DMS 273 (cell line): ENCODE measurements at regions not wholly inside any gene's neighbourhood (a gene's known extent, or its start where the extent isn't known, plus 50 kb on each side); places are given as distances from the start of the nearest gene placed in this dataset.

Source experiments
- DNase-seq: peaks from one replicate; lab custom pipeline; 2025; ENCODE audit not compliant: unreplicated experiment; lab: John Stamatoyannopoulos, UW

DNA sequence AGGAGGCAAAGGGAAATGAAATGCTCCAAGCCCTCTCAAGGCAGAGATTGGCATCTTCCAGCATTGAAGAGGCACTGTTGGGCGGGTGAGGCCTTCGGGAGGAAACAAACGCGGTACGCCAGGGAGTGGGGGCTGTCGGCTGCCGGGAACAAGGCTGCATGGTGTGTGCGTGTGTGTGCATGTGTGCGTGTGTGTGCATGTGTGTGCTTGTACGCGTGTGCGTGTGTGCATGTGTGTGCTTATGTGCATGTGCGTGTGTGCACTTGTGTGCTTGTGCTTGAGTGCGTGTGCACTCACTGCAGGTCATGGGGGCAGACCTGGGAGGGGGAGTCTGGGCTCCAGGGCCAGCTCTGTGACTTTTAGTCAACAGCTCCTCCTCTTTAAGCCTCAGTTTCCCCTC lies 113.6 kb upstream of the ADRA2C start:
- DNase-seq, result no peak

DNA sequence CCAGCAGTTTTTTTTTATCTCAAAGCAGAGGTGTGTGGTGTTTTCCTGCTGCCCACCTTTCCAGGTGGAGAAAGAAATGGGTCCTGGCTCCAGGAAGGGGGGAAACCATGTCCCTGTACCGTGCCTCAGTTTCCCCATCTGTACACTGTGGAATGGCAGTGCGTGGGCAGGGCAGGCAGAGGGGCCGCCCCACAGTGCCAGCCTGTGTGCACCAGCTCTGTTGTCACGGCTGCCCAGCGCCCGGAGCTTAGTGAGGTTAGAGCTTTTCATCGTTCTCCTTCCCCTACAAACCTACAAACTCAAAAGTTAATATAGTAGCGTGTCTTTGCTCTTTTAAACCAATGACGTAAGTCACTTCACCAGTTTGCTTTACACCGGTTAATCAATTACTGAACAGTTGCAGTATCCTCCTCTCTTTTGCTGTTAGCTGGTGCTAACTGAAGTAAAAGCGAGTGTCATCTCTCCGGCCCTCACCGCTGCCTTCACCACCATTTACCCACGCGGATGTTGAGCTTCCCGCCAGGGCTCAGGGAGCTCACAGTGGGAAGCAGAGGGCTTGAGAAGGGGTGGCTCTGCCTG lies 114.8 kb upstream of the ADRA2C start:
- no peak for DNase-seq

DNA sequence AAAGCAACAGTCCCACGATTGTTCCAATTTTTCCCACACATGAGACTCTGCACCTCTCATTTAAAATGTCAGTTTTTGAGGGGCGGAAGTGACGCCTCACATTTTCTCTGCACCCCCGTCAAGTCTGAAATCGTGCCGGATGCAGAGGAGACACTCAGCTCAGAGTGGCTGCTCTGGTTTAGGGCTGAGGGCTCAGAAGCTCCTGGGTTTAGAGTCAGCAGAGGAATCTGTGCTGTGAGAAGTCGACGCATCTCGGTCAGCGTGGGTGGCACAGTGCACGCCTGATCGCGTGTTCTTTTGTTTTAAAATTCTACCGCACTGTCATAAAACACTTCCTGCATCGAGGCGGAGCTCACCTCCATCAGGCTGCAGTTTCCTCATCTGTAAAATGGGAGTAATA lies 116.7 kb upstream of the ADRA2C start:
- no peak for DNase-seq

DNA sequence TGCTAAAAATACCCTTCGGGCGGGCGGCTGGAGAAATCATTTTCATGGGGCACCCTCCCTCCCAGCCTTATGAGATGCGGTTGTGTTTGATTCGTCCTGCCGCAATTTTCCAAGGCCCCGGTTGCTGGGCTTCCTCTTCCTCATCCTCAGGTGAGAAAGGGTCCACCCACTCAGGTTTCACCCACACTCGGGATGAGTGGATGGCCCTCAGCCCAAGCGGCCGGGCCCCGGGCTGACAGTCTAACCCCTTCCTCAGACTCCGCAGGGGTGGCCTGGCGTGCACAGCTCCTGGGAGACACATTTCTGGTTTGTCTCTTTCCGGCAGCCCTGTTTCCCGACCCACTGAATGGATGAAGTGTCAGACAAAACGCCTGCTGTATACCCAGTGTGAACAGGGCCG lies 116.5 kb upstream of the LRPAP1 start:
- no peak for DNase-seq

DNA sequence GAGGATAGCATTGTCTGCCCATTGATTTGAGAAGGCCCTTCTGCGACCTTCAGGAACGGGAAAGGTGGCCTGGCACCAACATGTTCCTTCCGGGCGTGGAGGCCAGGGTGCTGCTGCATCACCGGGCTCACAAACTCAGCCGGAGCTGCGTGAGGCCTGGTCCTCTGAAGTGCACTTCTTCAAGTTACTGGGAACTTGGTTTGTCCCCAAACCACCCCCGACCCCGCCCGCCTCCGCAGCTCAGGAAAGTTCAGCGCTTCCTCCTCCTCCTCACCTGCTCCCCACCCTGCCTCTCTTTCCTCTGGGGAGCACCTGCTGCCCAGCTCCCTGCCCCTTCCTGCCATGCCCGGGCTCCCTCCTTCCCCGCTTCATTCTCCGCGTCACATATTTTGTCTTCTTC lies 116.0 kb upstream of the LRPAP1 start:
- no peak for DNase-seq

DNA sequence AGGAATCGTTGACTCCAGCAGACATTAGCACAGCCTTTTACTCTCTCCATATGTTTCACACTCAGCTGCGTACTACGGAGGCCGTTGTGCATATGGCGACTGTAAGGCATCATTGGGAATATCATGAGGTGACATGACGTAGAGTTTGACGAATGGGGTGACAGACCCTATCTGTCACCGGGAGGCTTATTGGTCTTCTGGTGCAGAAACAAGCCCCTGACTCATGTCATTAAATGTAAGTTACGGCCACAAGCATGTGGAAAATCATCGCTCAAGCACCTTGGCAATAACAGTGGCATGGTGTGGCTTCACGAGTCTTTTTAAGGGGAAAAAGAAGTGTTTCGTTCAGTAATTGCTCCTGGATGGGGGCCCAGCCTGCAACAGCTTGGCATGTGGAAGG lies 115.2 kb upstream of the LRPAP1 start:
- DNase-seq, result no peak

DNA sequence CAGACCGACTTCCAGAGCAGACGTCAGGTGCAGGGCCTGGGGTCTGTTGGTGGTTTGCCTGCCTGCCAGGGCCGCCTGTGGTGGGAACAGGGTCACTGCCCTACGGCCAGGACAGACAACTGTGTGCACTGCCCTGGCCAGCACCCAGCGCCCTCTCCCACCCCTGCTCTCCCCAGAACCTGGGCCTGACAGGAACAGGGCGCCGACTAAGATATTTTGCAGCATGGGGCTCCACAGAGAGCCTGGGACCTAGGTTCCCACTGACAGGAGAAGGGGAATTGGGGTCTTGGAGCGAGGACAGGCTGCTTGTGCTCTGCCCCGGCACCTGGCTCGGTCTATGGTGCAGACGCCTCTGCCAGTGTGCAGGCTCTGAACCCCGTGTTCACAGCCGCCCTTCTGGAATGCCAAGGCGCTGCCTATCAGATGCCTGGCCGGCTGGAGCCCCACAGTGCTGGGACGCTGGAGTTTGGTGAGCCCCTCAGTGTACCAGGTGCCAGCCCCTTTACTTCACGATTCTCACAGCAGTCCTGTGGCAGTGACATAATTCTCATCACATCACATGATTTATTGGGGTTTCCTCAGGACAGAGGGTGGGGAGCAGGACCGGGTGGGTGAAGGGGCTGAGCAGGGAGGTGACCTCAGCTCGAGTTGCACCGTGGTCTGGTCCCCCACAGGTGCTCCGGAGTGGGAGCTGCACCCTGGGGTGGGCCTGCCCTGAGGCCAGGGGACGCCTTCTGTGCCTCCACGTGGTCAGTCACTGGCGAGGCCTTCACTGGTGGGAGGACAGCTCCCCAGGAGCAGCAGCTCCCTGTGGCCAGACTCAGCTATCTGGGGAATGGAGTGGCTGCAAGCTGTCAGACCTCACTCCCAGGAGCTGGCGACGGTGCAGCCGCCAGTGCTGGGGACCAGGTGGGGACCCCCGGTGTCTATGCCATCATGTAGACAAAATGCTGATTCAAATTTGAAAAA lies 113.8 kb upstream of the LRPAP1 start:
- no peak for DNase-seq

DNA sequence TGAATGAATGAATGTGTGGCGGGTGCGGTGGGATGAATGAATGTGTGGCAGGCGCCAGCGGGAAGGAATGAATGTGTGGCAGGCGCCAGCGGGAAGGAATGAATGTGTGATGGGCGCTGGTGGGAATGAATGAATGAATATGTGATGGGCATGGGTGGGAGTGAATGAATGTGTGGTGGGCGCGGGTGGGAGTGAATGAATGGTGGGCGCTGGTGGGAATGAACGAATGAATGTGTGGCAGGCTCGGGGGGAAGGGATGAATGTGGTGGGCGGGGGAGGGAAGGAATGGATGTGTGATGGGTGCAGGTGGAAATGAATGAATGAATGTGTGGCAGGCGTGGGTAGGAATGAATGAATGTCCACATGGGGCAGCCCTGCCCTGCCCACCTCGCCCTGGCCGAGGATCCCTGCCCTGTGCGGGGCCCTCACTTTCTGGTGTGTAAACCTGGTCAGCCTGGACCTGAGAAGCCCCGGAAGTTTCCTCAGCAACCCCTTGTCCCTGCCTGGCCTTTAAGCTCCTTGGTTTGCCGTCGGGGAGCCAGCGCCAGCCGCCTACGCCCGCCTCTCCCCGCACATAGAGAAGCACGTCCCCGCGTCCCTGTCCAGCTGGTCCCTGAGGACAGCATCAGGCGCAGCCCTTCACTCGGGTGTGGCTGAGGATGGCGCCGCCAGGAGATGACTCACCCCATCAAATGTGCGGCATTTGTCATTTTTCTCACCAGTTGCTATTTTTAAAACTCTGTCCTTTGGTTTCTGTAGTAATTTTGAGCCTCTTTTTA lies 112.8 kb upstream of the LRPAP1 start:
- no peak for DNase-seq

DNA sequence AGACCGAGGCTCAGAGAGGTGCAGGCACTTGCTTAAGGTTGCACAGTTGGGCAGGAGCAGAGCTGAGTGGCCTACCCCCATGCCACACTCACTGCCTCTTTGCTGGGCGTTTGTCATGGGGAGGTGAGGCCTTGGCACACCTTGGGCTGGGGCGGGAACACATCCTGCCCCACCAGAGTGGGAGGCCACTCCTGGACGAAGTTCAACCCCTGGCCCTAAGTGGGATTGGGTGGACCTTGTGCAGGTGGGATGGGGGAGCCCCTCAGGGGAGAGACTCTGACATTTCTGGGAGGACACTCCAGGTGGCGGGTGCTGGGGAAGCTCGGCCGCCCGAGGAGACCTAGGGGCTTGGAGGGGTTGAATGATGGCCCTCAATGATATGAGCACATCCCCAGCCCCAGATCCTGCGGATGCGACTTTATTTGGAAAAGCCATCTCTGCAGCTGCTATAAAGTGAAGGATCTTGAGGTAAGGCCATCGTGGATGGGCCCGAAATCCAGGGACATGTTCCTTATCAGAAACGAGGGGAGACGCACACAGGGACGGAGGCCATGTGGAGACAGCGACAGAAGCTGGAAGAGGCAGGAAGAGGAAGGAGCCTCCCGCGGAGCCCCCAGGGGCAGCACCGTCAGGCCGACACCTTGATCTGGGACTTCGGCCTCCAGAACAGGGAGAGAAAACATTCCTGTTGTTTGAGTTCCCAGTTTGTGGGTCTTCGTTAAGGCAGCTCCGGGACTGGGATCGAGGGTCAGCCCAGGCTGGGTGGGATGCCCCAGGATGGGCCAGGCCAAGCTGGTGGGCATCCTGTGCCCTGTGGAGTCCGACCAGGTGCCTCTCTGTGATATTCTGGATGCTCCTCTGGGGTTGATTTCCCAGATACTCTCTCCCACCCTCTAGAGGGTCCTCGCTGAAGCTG lies 111.6 kb upstream of the LRPAP1 start:
- DNase-seq, result no peak

DNA sequence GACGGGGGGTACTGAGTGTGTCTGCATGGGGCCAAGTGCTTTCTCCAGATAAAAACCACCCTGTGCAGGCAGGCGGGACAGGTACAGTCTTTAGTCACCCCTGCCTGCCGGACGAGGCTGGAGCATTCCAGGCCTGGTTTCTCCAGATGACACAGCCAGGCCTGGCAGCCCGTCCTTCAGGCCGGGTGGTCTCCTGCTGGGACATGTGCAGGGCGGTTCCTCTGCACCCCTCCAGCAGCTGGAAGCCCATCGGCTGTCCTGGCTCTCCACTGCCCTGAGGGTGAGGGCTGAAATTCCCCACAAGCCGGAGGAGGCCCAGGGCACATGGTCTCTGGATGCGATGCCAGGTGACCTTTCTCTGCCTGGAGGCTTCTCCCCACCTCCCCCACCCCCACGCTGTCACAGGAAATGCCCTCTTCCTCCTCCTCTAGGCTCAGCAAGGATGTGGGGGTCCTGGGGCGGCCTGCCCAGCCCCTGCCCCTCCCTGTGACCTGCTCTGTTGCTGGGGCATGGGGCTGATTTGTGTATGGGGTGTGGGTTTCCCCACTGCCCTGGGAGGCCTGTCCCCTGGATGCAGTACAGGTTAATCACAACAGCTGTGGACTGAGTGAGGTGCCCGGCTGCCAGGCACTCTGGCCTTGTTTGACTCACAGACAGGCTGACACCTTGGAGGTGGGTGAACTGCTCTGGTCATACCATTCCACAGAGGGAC lies 110.7 kb upstream of the LRPAP1 start:
- DNase-seq, result no peak

DNA sequence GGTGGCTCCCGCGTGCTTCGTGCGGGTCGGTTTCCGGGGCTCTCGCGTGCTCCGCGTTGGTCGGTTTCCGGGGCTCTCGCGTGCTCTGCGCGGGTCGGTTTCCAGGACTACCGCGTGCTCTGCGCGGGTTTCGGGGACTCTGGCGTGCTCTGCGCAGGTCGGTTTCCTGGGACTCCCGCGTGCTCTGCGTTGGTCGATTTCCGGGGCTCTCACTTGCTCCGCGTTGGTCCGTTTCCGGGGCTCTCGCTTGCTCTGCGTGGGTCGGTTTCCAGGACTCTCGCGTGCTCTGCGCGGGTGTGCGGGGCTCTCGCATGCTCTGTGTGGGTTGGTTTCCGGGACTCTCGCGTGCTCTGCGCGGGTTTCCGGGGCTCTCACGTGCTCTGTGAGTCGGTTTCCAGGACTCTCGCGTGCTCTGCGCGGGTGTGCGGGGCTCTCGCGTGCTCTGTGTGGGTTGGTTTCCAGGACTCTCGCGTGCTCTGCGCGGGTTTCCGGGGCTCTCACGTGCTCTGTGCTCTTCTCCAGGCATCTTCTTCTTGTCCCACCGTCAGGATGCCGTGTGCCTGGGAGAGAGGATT lies 109.9 kb upstream of the LRPAP1 start:
- no peak for DNase-seq

DNA sequence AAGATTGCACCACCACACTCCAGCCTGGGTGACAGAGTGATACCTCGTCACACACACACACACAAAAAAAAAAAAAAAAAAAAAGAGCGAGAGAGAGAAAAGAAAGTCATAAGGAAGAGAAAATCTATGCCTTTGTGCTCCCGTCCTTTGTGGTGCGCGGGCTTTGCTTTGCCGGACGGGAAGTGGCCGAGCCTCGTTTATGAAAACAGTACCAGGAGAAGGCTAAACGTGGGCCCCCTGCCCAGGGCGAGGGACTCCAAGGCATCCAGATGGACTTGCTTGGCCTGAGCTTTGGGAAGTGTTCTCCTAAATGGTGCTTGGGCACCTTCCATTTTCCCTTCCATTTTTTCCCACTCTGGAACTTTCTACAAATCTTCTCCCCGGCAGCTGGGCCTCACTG lies 109.3 kb upstream of the LRPAP1 start:
- DNase-seq, result no peak

DNA sequence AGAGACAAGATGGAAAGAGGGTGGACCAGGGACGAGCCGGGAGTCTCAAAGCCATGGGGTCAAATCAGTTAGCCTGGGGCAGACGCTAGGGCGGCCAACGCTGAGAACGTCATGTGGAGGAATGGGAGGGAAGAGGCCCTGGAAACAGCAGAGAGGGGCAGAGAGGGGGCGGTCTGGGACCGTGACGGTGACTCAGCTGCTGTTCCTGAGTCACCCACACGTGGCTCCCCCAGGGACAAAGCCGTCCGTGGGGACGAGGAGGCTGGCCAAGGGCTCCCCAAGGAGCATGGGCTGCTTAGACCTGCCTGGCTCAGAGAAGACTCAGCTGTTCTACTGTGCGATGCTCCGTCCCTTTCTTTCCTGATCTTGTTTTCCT lies 108.4 kb upstream of the LRPAP1 start:
- DNase-seq, result no peak

DNA sequence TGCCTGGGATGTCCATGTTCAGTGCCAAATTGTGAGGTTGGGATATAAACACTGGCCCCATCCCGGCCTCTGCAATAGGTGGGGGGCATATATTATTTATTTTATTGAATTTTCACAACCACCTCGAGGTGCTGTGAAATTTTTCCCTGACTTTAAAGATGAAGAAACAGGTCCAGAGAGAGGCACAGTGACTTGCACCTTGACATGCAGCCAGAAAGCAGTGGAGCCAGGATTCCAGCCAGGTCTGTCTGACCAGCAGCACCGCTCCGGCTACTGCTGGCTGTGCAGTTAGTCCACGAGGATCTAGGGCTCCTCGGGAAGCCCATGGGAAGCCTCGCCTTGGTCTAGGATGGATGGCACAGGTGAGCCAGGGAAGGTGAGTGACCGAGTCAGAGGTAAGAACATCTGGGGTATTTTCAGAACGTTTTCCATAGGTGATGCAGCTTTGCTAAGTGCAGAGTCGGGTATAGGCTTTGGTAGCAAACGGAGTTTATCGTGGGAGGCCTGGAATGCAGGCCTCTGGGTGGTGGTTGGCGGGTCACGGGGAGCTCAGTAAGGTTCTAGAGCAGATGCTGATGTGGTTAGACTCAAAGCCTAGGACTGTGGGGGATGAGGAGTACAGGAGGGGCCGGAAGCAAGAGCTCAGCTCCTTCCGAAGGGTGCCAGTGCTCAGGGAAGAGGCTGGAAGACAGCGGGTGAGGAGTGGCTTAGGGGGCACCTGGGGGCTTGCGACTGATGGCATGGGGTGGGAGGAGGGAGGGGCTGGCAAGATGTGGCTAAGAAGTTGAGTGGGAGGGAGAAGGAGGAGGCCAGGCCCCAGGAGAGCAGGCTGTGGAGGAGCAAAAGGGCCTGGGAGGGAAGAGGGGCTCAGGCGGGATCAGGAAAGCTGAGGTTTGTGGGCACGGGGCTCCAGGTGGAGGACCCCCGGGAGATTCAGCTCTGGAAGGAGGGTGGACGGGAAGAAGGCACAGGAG lies 107.7 kb upstream of the LRPAP1 start:
- DNase-seq, result no peak

DNA sequence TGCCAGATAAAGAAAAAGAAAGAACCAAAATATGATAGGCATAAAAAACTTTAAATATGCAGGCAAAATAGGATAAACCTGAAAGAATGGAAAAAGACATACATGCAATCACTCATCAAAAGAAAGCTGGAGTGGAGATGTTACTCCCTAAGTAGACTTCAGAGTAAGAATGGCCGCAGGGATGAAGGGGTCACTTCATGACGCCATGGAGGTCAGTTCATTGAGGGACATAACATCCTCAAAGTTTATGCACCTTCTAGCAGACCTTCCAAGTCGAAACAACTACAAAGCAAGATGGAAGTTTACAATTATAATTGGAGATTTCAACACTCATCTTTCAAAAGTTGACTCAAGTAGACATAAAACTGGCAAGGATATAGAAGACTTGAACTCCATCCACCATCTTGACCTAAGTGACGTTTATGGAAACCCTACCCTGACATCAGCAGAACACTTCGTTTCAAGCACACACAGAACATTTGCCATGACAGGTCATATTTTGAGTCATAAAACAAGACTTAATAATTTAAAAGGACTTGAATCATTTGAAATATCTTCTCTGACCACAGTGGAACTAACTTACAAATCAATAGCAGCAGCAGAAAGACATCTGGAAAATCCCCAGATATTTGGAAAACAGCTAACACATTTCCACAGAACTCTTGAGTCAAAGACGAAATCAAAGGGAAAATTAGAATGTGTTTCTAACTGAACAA lies 106.0 kb upstream of the LRPAP1 start:
- no peak for DNase-seq

DNA sequence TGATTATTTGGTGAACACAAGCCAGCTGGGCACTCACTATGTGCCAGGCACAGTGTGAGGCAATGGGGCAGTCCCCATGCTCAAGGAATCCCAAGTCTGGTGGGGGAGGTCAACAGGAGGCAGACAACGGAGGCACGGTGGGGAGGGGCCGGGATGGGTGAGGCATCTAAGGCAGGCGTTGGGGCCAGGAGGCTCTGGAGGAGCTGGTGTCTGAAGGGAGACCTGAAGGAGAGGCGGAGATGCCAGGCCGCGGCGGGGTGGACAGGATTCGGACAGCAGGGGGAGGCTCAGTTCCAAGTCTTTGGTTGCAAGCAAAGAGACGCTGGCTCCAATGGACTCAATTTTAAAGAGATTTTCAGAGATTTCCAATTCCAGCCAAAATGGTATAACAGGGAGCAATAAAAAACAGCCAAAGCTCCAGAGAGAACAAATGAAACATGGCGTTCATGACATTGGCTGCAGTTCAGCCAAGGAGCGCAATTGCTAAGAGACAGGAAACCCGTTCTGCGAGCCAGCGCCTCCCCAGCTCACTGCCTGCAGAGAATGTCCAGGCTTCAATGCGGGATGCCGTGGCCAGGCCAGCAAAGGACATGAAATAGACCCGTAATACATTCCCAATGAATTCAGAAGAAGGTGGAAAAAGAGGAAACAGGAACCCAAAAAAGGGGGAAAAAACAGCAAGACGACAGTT lies 105.2 kb upstream of the LRPAP1 start:
- no peak for DNase-seq

DNA sequence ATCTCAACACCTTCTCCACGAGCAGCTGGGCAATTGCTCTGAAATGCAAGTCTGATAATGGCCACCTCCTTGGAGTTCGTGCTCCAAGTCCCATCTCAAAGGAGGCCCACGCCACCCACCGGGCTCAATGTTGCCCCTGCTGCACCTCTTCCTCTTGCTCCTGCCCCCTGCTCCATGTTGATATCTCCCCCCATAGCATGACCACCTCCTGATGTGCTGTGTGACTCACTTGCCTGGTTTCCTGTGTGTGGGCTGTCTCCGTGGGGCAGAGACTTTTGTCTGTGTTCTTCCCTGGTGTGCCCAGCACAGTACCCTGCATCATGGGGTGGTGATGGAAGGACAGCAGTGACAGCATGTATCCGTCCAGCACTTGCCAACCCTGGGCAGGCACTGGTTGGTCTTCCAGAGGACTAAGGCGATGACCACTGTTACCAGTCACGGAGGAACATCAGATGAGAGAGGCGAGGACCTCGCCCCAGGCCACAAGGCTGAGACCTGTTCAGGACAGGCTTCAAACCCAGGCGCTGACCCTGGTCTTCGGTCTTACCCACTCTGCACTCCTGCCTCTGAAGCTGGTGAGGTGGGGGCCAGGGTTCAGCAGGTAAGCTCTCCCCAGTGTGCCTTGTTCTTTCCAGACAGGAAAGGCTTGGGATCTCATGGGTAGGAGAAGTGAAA lies 104.6 kb upstream of the LRPAP1 start:
- DNase-seq, result no peak
